IMR-90 (cell line): ENCODE measurements at regions not wholly inside any gene's neighbourhood (a gene's known extent, or its start where the extent isn't known, plus 50 kb on each side); places are given as distances from the start of the nearest gene placed in this dataset.

ENCODE experiments used
- ATAC-seq: fragments of 200-7000 bp; cut with Tn5 transposase; 2 replicates; pipeline ENCODE4 v1.9.1; 2020; ENCODE audit warnings: low read depth, mild to moderate bottlenecking, moderate library complexity
- BruUV-seq: library from RNA; stranded (reverse); fragments of 400-500 nt; replicated peaks from 2 replicates; lab custom pipeline; 2021; lab: Mats Ljungman, UMichigan
- CTCF ChIA-PET: fragments of 300-600 bp; formaldehyde crosslinking; extraction: SDS; loops from one replicate; lab custom pipeline; 2021; ENCODE audit warnings: antibody characterized with exemption; lab: Yijun Ruan, JAX
- POLR2A ChIA-PET: fragments of 300-600 bp; sonication (Branson Sonifier 250); formaldehyde crosslinking; loops from one replicate; lab custom pipeline; 2022; ENCODE audit warnings: antibody characterized with exemption; ENCODE audit not compliant: unreplicated experiment; lab: Charles Lee
- DNase-seq: peaks from one replicate; pipeline ENCODE4 v3.0.0; 2013
- H2AFZ ChIP-seq: replicated peaks from 2 replicates; pipeline ENCODE3; 2013; ENCODE audit warnings: low read length, mild to moderate bottlenecking; ENCODE audit not compliant: poor library complexity
- H2AK5ac ChIP-seq: 2 replicates; pipeline ENCODE4 v1.6.1; 2013; ENCODE audit warnings: low read depth, low read length, inconsistent platforms
- H2AK9ac ChIP-seq: replicated peaks from 2 replicates; pipeline ENCODE3; 2013; ENCODE audit warnings: mild to moderate bottlenecking, low read depth, low read length, moderate library complexity; ENCODE audit not compliant: poor library complexity
- H2BK120ac ChIP-seq: 2 replicates; pipeline ENCODE4 v1.6.1; 2013; ENCODE audit warnings: low read depth, low read length, inconsistent platforms
- H2BK15ac ChIP-seq: 3 replicates; pipeline ENCODE4 v1.6.1; 2013; ENCODE audit warnings: low read depth, low read length, inconsistent platforms
- H2BK20ac ChIP-seq: 2 replicates; pipeline ENCODE4 v1.6.1; 2013; ENCODE audit warnings: low read depth, mild to moderate bottlenecking, inconsistent platforms, low read length, moderate library complexity
- H2BK5ac ChIP-seq: 2 replicates; pipeline ENCODE4 v1.6.1; 2013; ENCODE audit warnings: mild to moderate bottlenecking, low read depth, low read length, inconsistent platforms; ENCODE audit not compliant: poor library complexity, severe bottlenecking
- H3K14ac ChIP-seq: replicated peaks from 2 replicates; pipeline ENCODE4 v1.6.1; 2013; ENCODE audit warnings: low read depth, low read length, inconsistent platforms
- H3K18ac ChIP-seq: 2 replicates; pipeline ENCODE4 v1.6.1; 2013; ENCODE audit warnings: low read depth, low read length, control low read depth
- H3K23ac ChIP-seq: 2 replicates; pipeline ENCODE4 v1.6.1; 2013; ENCODE audit warnings: low read depth, low read length, inconsistent platforms
- H3K27ac ChIP-seq: 2 replicates; pipeline ENCODE4 v1.5.1; 2013; ENCODE audit warnings: mild to moderate bottlenecking, control low read depth, low read length; ENCODE audit not compliant: insufficient read depth
- H3K27me3 ChIP-seq: 2 replicates; pipeline ENCODE4 v1.6.1; 2013; ENCODE audit warnings: low read length; ENCODE audit not compliant: control insufficient read depth, insufficient read depth
- H3K36me3 ChIP-seq: 2 replicates; pipeline ENCODE4 v1.6.1; 2013; ENCODE audit warnings: low read length, mixed read lengths; ENCODE audit not compliant: control insufficient read depth, insufficient read depth
- H3K4ac ChIP-seq: 2 replicates; pipeline ENCODE4 v1.6.1; 2013; ENCODE audit warnings: low read depth, low read length, inconsistent platforms
- H3K4me1 ChIP-seq: 2 replicates; pipeline ENCODE4 v1.6.1; 2013; ENCODE audit warnings: low read length, mixed read lengths; ENCODE audit not compliant: control insufficient read depth, insufficient read depth
- H3K4me2 ChIP-seq: 2 replicates; pipeline ENCODE4 v1.6.1; 2013; ENCODE audit warnings: low read depth, mild to moderate bottlenecking, control low read depth, low read length, moderate library complexity
- H3K4me3 ChIP-seq: 2 replicates; pipeline ENCODE4 v1.5.1; 2013; ENCODE audit warnings: low read depth, mild to moderate bottlenecking, control low read depth, low read length, moderate library complexity; ENCODE audit not compliant: insufficient read depth
- H3K56ac ChIP-seq: 2 replicates; pipeline ENCODE4 v1.6.1; 2013; ENCODE audit warnings: low read length, inconsistent platforms; ENCODE audit not compliant: insufficient read depth; ENCODE audit errors: extremely low read depth
- H3K79me1 ChIP-seq, 2 experiments: 2 replicates each; pipeline ENCODE4 v1.6.1; 2013; ENCODE audit warnings: low read length in 2 of 2, inconsistent platforms in 1 of 2, low read depth in 1 of 2
- H3K9ac ChIP-seq: 2 replicates; pipeline ENCODE4 v1.6.1; 2013; ENCODE audit warnings: low read depth, low read length, control low read depth
- H3K9me1 ChIP-seq: 2 replicates; pipeline ENCODE4 v1.6.1; 2013; ENCODE audit warnings: low read length, inconsistent platforms; ENCODE audit not compliant: insufficient read depth
- H3K9me3 ChIP-seq: 2 replicates; pipeline ENCODE4 v1.6.1; 2013; ENCODE audit warnings: low read length; ENCODE audit not compliant: control insufficient read depth, insufficient read depth
- H4K20me1 ChIP-seq: 2 replicates; pipeline ENCODE4 v1.6.1; 2013; ENCODE audit warnings: low read length, inconsistent platforms; ENCODE audit not compliant: insufficient read depth
- H4K5ac ChIP-seq: 2 replicates; pipeline ENCODE4 v1.6.1; 2013; ENCODE audit warnings: mild to moderate bottlenecking, low read depth, low read length, control low read depth
- H4K8ac ChIP-seq, 2 experiments: 2 replicates each; pipeline ENCODE4 v1.6.1; 2013; ENCODE audit warnings: low read depth in 2 of 2, low read length in 2 of 2, control low read depth in 1 of 2, inconsistent platforms in 1 of 2
- H4K91ac ChIP-seq: 2 replicates; pipeline ENCODE4 v1.6.1; 2013; ENCODE audit warnings: low read depth, low read length, inconsistent platforms; ENCODE audit not compliant: insufficient read depth
- FOS ChIP-seq: fragments of 150-350 bp; IDR thresholded peaks from 2 replicates; pipeline ENCODE4 v1.6.1; 2016; ENCODE audit warnings: low read depth, low read length
- MAFK ChIP-seq: IDR thresholded peaks from 2 replicates; pipeline ENCODE4 v1.6.1; 2012; ENCODE audit warnings: low read depth, low read length, improper control_type of control experiment
- POLR2A ChIP-seq: IDR thresholded peaks from 2 replicates; pipeline ENCODE4 v1.6.1; 2012; ENCODE audit warnings: mild to moderate bottlenecking, low read depth, low read length
- RAD21 ChIP-seq: IDR thresholded peaks from 2 replicates; pipeline ENCODE4 v1.6.1; 2012; ENCODE audit warnings: low read length, improper control_type of control experiment
- RFX5 ChIP-seq: IDR thresholded peaks from 2 replicates; pipeline ENCODE4 v1.8.0; 2012; ENCODE audit warnings: low read depth, mild to moderate bottlenecking, low read length, moderate library complexity
- SMC3 ChIP-seq: fragments of 150-350 bp; IDR thresholded peaks from 2 replicates; pipeline ENCODE4 v1.6.1; 2016; ENCODE audit warnings: low read depth, mild to moderate bottlenecking, antibody characterized with exemption, low read length, moderate library complexity
- WGBS, 2 experiments: methylation state at CpG; one replicate each; pipeline versions ENCODE4 v1.1.5 to v1.1.7; 2013; ENCODE audit warnings: missing lambda C conversion rate in 2 of 2; ENCODE audit not compliant: insufficient read length in 1 of 2; ENCODE audit errors: extremely low coverage in 2 of 2; 5-methylcytosine and 5-hydroxymethylcytosine counted together
- dilution Hi-C: fragments of 300-500 bp; cut with HindIII; formaldehyde crosslinking; loops from one replicate; pipeline ENCODE4 v1.14.3; 2018; ENCODE audit warnings: low sequenced_read_pairs; ENCODE audit not compliant: unreplicated experiment
- in situ Hi-C: fragments of 300-500 bp; cut with MboI; formaldehyde crosslinking; loops from 3 replicates; pipeline ENCODE4 v1.14.3; 2019; ENCODE audit warnings: low sequenced_read_pairs, inconsistent platforms, mixed read lengths
- intact Hi-C: fragments of 100-400 bp; cut with micrococcal nuclease; formaldehyde crosslinking; loops from 2 replicates; pipeline ENCODE4 v1.10.0; 2022

- DNase-seq (no peak), ATAC-seq (no peak)
- H3K9me3 ChIP-seq: no peaks in the 10 kb centered on the region
- no peaks in the 10 kb centered on the region for H3K79me1 ChIP-seq
- H3K18ac ChIP-seq: no peak overlapping the region
- dilution Hi-C loops (no loop called here), intact Hi-C loops (no loop called here), in situ Hi-C loops (no loop called here)
- no peak overlapping the region for H2AFZ ChIP-seq
- H4K8ac ChIP-seq: no peak overlapping the region
- no peak overlapping the region for H3K23ac ChIP-seq
- ChIA-PET POLR2A (no interaction called here), CTCF (no interaction called here)
- H3K4me2 ChIP-seq: no peak overlapping the region
- H3K4me1 ChIP-seq: no peaks in the 10 kb centered on the region
- H2BK120ac ChIP-seq: no peak overlapping the region
- no peak overlapping the region for H3K9ac ChIP-seq
- TF ChIP-seq MAFK: no peak
- no peak for TF ChIP-seq POLR2A
- TF ChIP-seq FOS: no peak
- no peak for TF ChIP-seq RFX5
- no peak for TF ChIP-seq RAD21
- TF ChIP-seq SMC3: no peak
- no peak overlapping the region for H2AK5ac ChIP-seq
- no CpG with 5 or more reads among the region's 2 CpGs for WGBS, 2 experiments
- H3K27me3 ChIP-seq: no peaks in the 10 kb centered on the region
- no peak overlapping the region for H3K56ac ChIP-seq
- H3K14ac ChIP-seq: no peak overlapping the region
- no peak overlapping the region for H3K4me3 ChIP-seq
- no peak overlapping the region for H2BK20ac ChIP-seq
- no peak overlapping the region for H2BK15ac ChIP-seq
- no peak overlapping the region for H2BK5ac ChIP-seq
- H4K91ac ChIP-seq: no peak overlapping the region
- no peaks in the 10 kb centered on the region for H3K36me3 ChIP-seq
- no peak overlapping the region for H2AK9ac ChIP-seq
- H4K20me1 ChIP-seq: no peaks in the 10 kb centered on the region
- no peaks in the 10 kb centered on the region for H3K9me1 ChIP-seq
- H3K27ac ChIP-seq: no peak overlapping the region
- BruUV-seq: no TSS peak
- no peak overlapping the region for H3K4ac ChIP-seq
- H4K5ac ChIP-seq: no peak overlapping the region
Measured at GRCh38 chr9:90256345-90256744, 386.3 kb downstream of the DIRAS2 start.
